GM23338 (cell line): ENCODE measurements at regions not wholly inside any gene's neighbourhood (a gene's known extent, or its start where the extent isn't known, plus 50 kb on each side); places are given as distances from the start of the nearest gene placed in this dataset.

Source experiments
- CREB1 ChIP-seq: fragments of 250-450 bp; sonication (Bioruptor Pico); IDR thresholded peaks from 2 replicates; pipeline ENCODE4 v1.5.0; 2020; ENCODE audit warnings: low read depth, mild to moderate bottlenecking, moderate library complexity
- CTCF ChIP-seq, 2 experiments: fragments of 200-600 bp in 1 of 2; sonication (generic) in 1 of 2; conservative IDR thresholded peaks; 2 replicates each; pipeline versions ENCODE4 v1.5.1 to v1.6.1; 2016 to 2017; ENCODE audit warnings: antibody characterized with exemption in 2 of 2, low read depth in 2 of 2, mild to moderate bottlenecking in 2 of 2, moderate library complexity in 1 of 2
- ETS1 ChIP-seq: IDR thresholded peaks from 2 replicates; pipeline ENCODE4 v1.6.1; 2016; ENCODE audit warnings: antibody characterized with exemption
- EZH2 ChIP-seq: fragments of 200-600 bp; sonication (generic); IDR thresholded peaks from one replicate; pipeline ENCODE4 v1.8.0; 2017; ENCODE audit warnings: antibody characterized with exemption, mild to moderate bottlenecking, low read depth; ENCODE audit not compliant: unreplicated experiment
- EZH2phosphoT487 ChIP-seq: fragments of 200-600 bp; sonication (generic); IDR thresholded peaks from one replicate; pipeline ENCODE4 v1.8.1; 2018; ENCODE audit warnings: antibody characterized with exemption; ENCODE audit not compliant: unreplicated experiment
- JUNB ChIP-seq: IDR thresholded peaks from one replicate; pipeline ENCODE4 v1.6.1; 2016; ENCODE audit warnings: antibody characterized with exemption; ENCODE audit not compliant: unreplicated experiment
- NANOG ChIP-seq: IDR thresholded peaks from 2 replicates; pipeline ENCODE4 v1.6.1; 2016; ENCODE audit warnings: antibody characterized with exemption, borderline replicate concordance
- POLR2AphosphoS5 ChIP-seq: IDR thresholded peaks from 2 replicates; pipeline ENCODE4 v1.6.1; 2016; ENCODE audit warnings: antibody characterized with exemption, low read depth
- REST ChIP-seq: IDR thresholded peaks from one replicate; pipeline ENCODE4 v1.6.1; 2018; ENCODE audit warnings: antibody characterized with exemption; ENCODE audit not compliant: unreplicated experiment
- STAT1 ChIP-seq: IDR thresholded peaks from one replicate; pipeline ENCODE4 v1.6.1; 2016; ENCODE audit warnings: antibody characterized with exemption; ENCODE audit not compliant: unreplicated experiment
- ZNF114 ChIP-seq: fragments of 250-450 bp; sonication (Bioruptor Pico); IDR thresholded peaks from 2 replicates; pipeline ENCODE4 v1.5.0; 2020; ENCODE audit warnings: mild to moderate bottlenecking, moderate library complexity
- ZNF331 ChIP-seq: fragments of 250-450 bp; sonication (Bioruptor Pico); IDR thresholded peaks from 2 replicates; pipeline ENCODE4 v1.5.0; 2020; ENCODE audit warnings: low read depth, mild to moderate bottlenecking, moderate library complexity

- TF ChIP-seq EZH2 (no peak), CTCF (conservative IDR thresholded peaks at IDR 0.05; ENCODE audit: low read depth in 2 of 2) (no peak), ZNF114 (CRISPR knock-in tag) (no peak), REST (no peak), POLR2AphosphoS5 (no peak), EZH2phosphoT487 (no peak), NANOG (no peak), JUNB (no peak), STAT1 (no peak), CREB1 (CRISPR knock-in tag) (no peak), ETS1 (no peak), ZNF331 (no peak)
Observed at GRCh38 chr5:157986431-157986990, 127.6 kb upstream of the CLINT1 start.
